GM18519 (cell line): ENCODE measurements at regions not wholly inside any gene's neighbourhood (a gene's known extent, or its start where the extent isn't known, plus 50 kb on each side); places are given as distances from the start of the nearest gene placed in this dataset.

Source experiments
- ATAC-seq: cut with Tn5 transposase; IDR thresholded peaks from one replicate; pipeline ENCODE4 v1.9.1; 2021; ENCODE audit warnings: mild to moderate bottlenecking, moderate library complexity; ENCODE audit not compliant: unreplicated experiment, low FRiP score

GRCh38 chr13:56903710-56904282 lies 236.9 kb upstream of the PRR20A start:
- ATAC-seq, result no peak

DNA sequence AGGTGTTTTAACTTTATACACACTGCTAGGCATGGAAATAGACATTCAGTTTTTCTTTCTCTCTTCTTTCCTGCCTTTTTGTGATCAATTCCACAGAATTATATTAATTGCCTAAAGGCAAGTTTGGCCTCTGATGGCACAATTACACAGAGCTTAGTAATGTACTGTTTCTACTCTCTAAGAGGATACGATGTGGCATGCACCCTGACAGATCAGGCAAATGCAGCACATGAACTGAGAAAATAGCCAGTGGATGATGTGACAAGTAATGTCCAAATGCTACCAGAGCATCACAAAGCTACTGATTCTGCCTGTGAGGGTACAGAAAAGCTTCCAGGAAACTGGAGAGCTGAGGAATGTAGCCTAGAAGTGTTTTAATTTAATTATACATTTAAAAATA lies 233.8 kb upstream of the PRR20A start:
- ATAC-seq, result no peak

GRCh38 chr13:56907766-56908165 lies 233.0 kb upstream of the PRR20A start:
- no peak for ATAC-seq

- no peak for ATAC-seq
Measured at GRCh38 chr13:56909896-56910600, 230.7 kb upstream of the PRR20A start.

GRCh38 chr13:56917966-56918365 lies 222.8 kb upstream of the PRR20A start:
- no peak for ATAC-seq

- no peak for ATAC-seq
Measured at GRCh38 chr13:56923626-56924140, 217.0 kb upstream of the PRR20A start.

DNA sequence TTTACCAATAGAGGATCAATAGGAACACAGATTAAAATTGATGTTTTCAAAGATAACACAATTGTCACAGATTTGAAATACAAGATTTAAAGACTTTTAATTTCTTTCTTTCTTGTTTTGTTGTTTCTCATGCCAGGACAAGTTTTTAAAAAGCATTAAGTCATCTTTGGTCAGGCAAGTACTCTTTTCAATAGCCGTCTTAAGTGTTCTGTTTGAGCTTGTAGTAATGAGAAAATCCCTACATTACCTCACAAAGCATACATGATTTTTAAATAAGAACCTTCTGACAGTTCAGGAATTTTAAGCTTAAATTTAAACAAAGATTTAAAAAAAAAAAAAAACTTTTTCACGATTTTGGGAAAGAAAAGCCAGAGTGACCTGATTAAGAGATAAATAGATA lies 216.3 kb upstream of the PRR20A start:
- no peak for ATAC-seq

DNA sequence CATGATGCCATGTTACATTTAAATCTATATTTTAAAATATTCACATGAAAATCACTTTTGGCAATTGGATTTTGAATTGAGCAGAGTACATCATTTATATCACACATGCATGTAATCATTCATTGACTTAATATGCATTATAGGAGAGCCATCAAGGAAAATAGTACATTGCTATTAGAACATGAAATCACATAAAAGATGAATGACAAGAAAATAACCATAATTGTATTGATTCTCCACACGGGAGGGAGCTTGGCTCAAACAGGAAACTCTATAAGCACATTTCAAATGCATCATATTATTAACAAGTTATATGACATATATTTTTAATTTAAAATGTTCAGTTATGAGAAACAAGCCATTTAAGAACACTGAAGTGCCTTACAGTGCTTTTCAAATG lies 208.6 kb upstream of the PRR20A start:
- no peak for ATAC-seq

DNA sequence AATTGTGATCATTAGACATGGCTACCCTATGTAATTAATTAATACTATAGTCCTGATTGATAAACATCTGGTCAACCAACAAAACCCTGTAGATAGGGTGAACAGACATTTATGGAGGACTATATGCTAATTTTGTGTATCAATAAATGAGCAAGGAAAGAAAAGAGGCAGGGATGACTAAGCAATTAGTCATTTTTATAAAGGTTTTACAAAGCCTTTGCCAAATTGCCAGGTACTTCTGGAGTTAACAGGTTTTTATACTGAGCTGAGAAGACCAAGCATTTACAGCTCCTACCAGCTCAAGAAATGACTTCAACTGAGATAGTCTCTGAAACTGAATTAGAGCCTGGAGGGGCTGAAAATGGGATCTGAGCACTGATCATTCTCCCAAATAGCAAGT lies 186.8 kb upstream of the PRR20A start:
- ATAC-seq, result no peak

GRCh38 chr13:56975647-56976046 lies 165.1 kb upstream of the PRR20A start:
- no peak for ATAC-seq

GRCh38 chr13:56980856-56981255 lies 159.9 kb upstream of the PRR20A start:
- ATAC-seq, result no peak

DNA sequence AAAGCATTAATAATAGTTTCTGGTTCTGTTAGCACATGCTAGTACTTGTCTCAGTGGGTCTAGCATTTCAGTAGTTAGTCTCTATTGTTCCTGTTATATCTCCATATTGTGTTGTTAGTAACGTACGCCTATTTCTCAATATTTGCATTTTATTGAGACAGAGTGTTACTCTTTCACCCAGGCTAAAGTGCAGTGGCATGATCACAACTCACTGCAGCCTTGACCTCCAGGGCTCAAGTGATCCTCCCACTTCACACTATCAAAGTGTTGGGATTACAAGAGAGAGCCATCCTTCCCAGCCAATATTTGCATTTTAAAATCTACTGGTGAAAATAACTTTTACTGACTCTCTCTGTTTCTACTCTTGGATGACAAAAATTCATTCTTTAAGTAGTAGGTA lies 154.6 kb upstream of the PRR20A start:
- ATAC-seq, result no peak

- ATAC-seq, result no peak
Measured at GRCh38 chr13:56988543-56988942, 152.2 kb upstream of the PRR20A start.

GRCh38 chr13:57003682-57004081 lies 137.0 kb upstream of the PRR20A start:
- ATAC-seq, result no peak

- no peak for ATAC-seq
Measured at GRCh38 chr13:57017357-57017756, 123.4 kb upstream of the PRR20A start.

DNA sequence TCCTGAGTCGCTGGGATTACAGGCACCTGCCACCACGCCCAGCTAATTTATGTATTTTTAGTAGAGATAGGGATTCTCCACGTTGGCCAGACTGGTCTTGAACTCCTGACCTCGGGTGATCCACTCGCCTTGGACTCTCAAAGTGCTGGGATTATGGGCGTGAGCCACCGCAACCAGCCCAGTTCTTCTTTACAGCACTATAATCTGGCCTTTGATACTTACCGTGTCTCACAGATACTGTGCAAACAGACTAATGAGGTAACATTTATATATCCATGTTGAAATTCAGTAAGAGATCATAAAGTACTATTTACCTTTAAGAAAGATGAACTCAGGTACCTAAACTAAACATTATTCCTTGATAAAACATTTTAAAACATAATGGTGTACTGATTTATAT lies 121.8 kb upstream of the PRR20A start:
- ATAC-seq, result no peak

- ATAC-seq, result no peak
Measured at GRCh38 chr13:57030671-57031070, 110.0 kb upstream of the PRR20A start.

GRCh38 chr13:57036290-57036689 lies 104.4 kb upstream of the PRR20A start:
- ATAC-seq, result no peak

DNA sequence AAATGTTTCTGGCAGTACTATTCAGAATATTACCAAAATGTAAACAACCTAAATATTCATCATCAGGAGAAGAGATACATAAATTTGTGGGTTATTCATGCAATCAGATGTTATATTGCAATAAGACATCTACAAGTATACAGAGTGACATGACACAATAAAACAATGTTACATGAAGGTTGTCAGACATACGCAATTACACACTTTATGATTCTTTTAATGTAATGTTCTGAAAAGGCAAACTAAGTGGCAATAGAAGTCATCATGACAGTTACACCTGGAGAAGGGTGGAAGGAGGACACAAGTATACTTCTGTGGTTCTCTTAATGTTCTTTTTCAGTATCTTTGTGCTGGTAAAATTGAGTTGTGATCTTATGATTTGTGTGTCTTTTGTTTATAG lies 95.8 kb upstream of the PRR20A start:
- no peak for ATAC-seq

GRCh38 chr13:57045826-57046546 lies 94.7 kb upstream of the PRR20A start:
- no peak for ATAC-seq

DNA sequence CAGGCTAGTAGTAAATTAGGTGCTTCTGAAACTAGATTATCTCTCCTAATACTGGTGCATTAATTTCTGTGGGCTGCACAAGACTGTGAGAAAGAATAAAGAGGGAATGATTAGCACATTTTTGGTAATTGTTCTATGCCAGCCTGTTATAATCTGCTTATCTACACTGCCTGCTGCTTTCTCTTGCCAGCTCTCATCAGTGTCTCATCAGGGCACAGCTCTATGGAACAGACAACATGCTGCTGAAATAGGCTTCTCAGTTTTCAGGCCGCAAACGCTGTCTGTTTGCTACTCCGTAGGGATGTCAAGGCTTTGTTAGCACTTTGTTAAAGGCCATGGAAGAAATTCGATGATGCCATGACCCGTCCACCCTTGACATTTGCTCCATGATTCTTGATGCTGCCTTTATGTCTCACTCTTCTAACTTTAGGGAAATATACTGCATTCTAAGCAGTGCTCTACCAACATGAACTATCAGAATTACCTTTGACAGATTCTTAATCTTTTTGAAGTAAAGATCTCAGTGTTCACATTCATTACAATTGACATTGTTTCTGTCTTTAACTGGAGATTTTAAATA lies 84.0 kb upstream of the PRR20A start:
- ATAC-seq, result no peak
